Pancreas (tissue), 10 donors: ENCODE measurements at regions not wholly inside any gene's neighbourhood (a gene's known extent, or its start where the extent isn't known, plus 50 kb on each side); places are given as distances from the start of the nearest gene placed in this dataset.
A peak's percentile ranks its signal among the peaks of the same experiment; 100 is the strongest.

Experiments
- ATAC-seq, 4 donors: fragments of 200-7000 bp; cut with Tn5 transposase; one replicate each; pipeline versions ENCODE4 v1.8.0 to v1.9.1; 2020; ENCODE audit warnings: mild to moderate bottlenecking in 4 of 4, moderate library complexity in 4 of 4
- DNase-seq, 6 donors: peaks; one replicate each; pipeline ENCODE4 v3.0.0-alpha.2; 2020
- FAIRE-seq: peaks from 2 replicates; lab custom pipeline; 2012; peaks lifted over from hg19 to GRCh38; lab: Jason Lieb, UNC
- H3K27ac ChIP-seq, 4 donors: fragments of 200-600 bp; sonication (generic); 1 replicate in 3 of 4; 2 replicates in 1 of 4; pipeline versions ENCODE4 v1.5.0 to v1.8.0; 2020
- H3K27me3 ChIP-seq, 4 donors: fragments of 200-600 bp; one replicate each; pipeline ENCODE4 v1.8.0; 2021
- H3K36me3 ChIP-seq, 3 donors: fragments of 200-600 bp; sonication (generic) in 1 of 3; one replicate each; pipeline versions ENCODE4 v1.5.0 to v1.8.0; 2020 to 2021
- H3K4me1 ChIP-seq, 3 donors: fragments of 200-600 bp; one replicate each; pipeline ENCODE4 v1.8.0; 2021
- H3K4me3 ChIP-seq, 4 donors: fragments of 200-600 bp; sonication (generic) in 2 of 4; one replicate each; pipeline versions ENCODE4 v1.5.0 to v1.8.0; 2020 to 2021
- H3K9me3 ChIP-seq, 4 donors: fragments of 200-600 bp; one replicate each; pipeline ENCODE4 v1.8.0; 2021
- WGBS, 2 donors: extraction: QIAGEN DNeasy Blood & Tissue Kit; methylation state at CpG; one replicate each; pipeline ENCODE4 v1.1.7; 2013; 5-methylcytosine and 5-hydroxymethylcytosine counted together
- intact Hi-C, 3 donors: fragments of 100-400 bp; cut with DNase I; formaldehyde crosslinking; loops; one replicate each; pipeline versions ENCODE4 v1.11.1 to v1.14.2; 2022
- TF ChIP-seq, protein P1 (sequence below), 4 donors: fragments of 200-600 bp; sonication (generic) in 3 of 4; IDR thresholded peaks; one replicate each; pipeline versions ENCODE4 v1.5.0 to v1.8.0; 2021; ENCODE audit warnings: antibody characterized with exemption in 4 of 4
- donor health status: healthy with polysubstance abuse.
- donor health status: DM: no; HTN: no; CAD: no; lungs with moderate emphysema.
- donor health status: DM: no; HTN: no; CAD: no.
- donor health status: control.
- donor health status: control.
- donor health status: Bipolar disorder and iron deficiency.
- donor health status: DM: yes; HTN: yes; CAD: no.
- donor health status: DM: no; HTN: no; CAD: no.
- donor health status: DM: no; HTN: no; CAD: no.
- donor health status: DM: yes; HTN: yes; CAD: no.

DNA sequence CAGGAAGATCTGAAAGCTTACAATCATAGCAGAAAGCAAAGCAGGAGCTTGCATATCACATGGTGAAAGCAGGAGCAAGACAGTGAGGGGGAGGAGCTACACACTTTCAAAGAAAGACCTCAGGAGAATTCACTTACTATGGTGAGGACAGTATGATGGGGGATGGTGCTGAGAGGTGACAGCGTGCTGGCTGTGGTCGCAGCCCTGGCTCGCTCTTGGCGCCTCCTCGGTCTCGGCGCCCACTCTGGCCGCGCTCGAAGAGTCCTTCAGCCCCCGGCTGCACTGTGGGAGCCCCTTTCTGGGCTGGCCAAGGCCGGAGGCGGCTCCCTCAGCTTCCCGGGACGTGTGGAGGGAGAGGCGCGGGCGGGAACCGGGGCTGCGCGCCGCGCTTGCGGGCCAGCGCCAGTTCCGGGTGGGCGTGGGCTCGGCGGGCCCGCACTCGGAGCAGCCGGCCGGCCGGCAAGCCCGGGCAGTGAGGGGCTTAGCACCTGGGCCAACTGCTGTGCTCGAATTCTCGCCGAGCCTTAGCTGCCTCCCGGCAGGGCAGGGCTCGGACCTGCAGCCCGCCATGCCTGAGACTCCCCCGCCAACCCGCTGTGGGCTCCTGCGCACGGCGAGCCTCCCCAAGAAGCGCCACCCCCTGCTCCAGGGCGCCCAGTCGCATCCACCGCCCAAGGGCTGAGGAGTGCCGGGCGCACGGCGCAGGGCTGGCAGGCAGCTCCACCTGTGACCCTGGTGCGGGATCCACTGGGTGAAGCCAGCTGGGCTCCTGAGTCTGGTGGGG, 131.9 kb upstream of the SPATS2L start:
- WGBS, 2 donors: 98% methylated on average over 49 to 55 of the region's 55 CpGs
- TF ChIP-seq, protein P1, sequence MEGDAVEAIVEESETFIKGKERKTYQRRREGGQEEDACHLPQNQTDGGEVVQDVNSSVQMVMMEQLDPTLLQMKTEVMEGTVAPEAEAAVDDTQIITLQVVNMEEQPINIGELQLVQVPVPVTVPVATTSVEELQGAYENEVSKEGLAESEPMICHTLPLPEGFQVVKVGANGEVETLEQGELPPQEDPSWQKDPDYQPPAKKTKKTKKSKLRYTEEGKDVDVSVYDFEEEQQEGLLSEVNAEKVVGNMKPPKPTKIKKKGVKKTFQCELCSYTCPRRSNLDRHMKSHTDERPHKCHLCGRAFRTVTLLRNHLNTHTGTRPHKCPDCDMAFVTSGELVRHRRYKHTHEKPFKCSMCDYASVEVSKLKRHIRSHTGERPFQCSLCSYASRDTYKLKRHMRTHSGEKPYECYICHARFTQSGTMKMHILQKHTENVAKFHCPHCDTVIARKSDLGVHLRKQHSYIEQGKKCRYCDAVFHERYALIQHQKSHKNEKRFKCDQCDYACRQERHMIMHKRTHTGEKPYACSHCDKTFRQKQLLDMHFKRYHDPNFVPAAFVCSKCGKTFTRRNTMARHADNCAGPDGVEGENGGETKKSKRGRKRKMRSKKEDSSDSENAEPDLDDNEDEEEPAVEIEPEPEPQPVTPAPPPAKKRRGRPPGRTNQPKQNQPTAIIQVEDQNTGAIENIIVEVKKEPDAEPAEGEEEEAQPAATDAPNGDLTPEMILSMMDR (IDR thresholded peaks at IDR 0.05): no peak
- Histone ChIP-seq H3K9me3 (no peaks in the 10 kb centered on the region), H3K4me1 (no peaks in the 10 kb centered on the region), H3K27ac (no peak overlapping the region), H3K36me3 (no peaks in the 10 kb centered on the region), H3K4me3 (no peak overlapping the region), H3K27me3 (no peaks in the 10 kb centered on the region)
- no peak for ATAC-seq
- peak in 1 of 6 donors; percentile 55 for DNase-seq
- FAIRE-seq: no peak
- intact Hi-C loops: no loop called here

DNA sequence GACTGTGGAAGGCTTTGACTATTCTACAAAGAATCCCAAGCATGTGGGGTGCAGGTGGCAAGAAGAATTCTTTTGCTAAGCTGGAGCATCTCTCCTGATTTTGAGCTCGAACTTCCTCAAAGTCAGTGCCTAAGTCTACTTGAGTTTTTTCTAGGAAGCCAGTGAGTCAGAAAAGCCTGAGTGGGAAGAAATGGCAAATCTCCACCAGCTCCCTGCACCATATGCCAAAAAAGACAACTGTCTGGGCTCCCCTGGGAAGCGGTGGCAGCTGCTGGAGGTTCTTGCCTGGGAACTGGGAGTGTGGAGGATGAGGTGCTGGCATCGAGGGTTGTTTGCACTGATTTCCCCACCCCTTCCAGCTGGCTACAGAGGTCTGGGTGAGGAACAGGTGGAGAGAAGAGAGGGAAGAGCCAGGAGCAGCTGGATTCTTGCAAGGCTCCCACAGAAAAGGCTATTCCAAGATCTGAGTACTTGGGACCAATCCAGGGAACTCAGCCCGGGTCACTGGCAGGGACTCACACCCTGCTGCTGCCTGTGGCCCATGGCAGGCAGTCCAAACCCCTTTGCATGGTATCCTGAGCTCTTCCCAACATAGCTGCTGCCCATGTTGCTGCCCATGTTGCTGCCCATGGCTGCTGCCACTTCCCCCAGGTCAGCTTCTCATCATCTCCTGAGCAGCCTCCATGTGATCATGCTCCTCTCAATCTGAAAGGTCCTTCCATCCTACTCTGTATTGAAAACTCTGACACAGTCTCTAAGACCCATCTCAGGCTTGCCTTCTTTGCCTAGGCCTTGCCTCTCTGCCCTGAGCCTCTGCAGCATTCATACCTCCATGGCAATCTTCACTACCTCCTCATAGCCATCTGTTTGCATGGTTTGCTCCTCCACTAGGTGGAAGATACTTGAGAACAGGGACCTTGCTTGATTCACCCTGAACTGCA, 128.3 kb upstream of the SPATS2L start:
- H3K4me1 ChIP-seq: no peaks in the 10 kb centered on the region
- TF ChIP-seq, protein P1 (IDR thresholded peaks at IDR 0.05): no peak
- 19 to 22% methylated on average over 4 of the region's 4 CpGs for WGBS, 2 donors
- H3K27ac ChIP-seq: no peak overlapping the region
- H3K27me3 ChIP-seq: no peaks in the 10 kb centered on the region
- H3K4me3 ChIP-seq: no peak overlapping the region
- no peaks in the 10 kb centered on the region for H3K36me3 ChIP-seq
- DNase-seq (peak in 4 of 6 donors; percentile 23 to 64 (median 32)), ATAC-seq (peak; percentile 63 to 87 (median 76)), FAIRE-seq (no peak)
- H3K9me3 ChIP-seq: no peaks in the 10 kb centered on the region
- intact Hi-C loops: no loop called here

DNA sequence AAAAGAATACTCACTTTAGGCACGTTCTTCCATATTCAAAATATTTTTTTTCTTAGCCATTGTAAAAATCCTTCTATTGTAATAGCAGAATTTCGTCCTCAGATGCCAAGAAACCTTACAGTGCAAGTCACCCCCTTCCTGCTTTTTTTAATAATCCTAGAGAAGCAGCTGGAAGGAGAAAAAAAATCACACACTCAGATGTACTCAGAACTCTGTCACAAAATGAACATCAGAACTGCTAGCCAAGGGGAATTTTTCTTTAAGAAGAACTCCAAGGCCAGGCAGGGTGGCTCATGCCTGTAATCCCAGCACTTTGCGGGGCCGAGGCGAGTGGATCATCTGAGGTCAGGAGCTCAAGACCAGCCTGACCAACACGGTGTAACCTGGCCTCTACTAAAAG, 127.3 kb upstream of the SPATS2L start:
- no peaks in the 10 kb centered on the region for H3K27me3 ChIP-seq
- FAIRE-seq (no peak), ATAC-seq (no peak), DNase-seq (no peak)
- TF ChIP-seq, protein P1 (IDR thresholded peaks at IDR 0.05): no peak
- H3K27ac ChIP-seq: no peak overlapping the region
- H3K36me3 ChIP-seq: no peaks in the 10 kb centered on the region
- intact Hi-C loops: no loop called here
- no peak overlapping the region for H3K4me3 ChIP-seq
- H3K9me3 ChIP-seq: no peaks in the 10 kb centered on the region
- WGBS, 2 donors: 74 to 75% methylated on average over 6 of the region's 6 CpGs
- no peaks in the 10 kb centered on the region for H3K4me1 ChIP-seq

DNA sequence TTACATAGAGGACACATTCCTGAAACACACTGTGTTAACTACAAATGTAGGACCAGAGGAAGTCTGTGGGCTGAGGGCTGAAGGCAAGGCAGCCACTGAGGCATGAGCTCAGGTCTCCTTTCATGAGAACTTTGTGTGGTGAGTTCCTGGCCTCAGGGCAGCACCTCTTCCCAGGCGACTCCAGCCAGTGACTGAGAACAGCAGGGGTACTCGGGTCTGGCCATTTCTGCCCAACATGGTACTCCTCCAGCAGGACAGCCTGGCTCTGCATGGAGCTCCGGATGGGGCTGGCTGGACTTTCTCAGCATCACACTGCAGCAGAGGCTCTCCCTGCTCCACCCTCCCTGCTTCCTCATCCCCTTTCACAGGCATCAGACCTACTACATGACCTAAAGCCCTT, 125.5 kb upstream of the SPATS2L start:
- Histone ChIP-seq H3K27me3 (no peaks in the 10 kb centered on the region), H3K9me3 (no peaks in the 10 kb centered on the region), H3K27ac (no peak overlapping the region), H3K4me1 (peaks cover 0 to 8% (median 7%) of the 10 kb centered on the region in 3 donors), H3K4me3 (no peak overlapping the region), H3K36me3 (no peaks in the 10 kb centered on the region)
- WGBS, 2 donors: 91 to 96% methylated on average over 3 of the region's 3 CpGs
- intact Hi-C loops: no loop called here
- no peak for DNase-seq
- no peak for ATAC-seq
- TF ChIP-seq, protein P1 (IDR thresholded peaks at IDR 0.05): no peak
- FAIRE-seq: no peak
